GM12875 (cell line): ENCODE measurements at regions not wholly inside any gene's neighbourhood (a gene's known extent, or its start where the extent isn't known, plus 50 kb on each side); places are given as distances from the start of the nearest gene placed in this dataset.

Source experiments
- H3K4me3 ChIP-seq: one replicate; pipeline ENCODE4 v1.5.1; 2011; ENCODE audit warnings: low read depth, low read length, control low read depth
- TF ChIP-seq, protein P1 (sequence below): IDR thresholded peaks from 2 replicates; pipeline ENCODE4 v1.5.1; 2011; ENCODE audit warnings: low read depth, mild to moderate bottlenecking, control low read depth, inconsistent platforms, low read length, moderate library complexity, borderline replicate concordance; ENCODE audit not compliant: insufficient read depth

DNA sequence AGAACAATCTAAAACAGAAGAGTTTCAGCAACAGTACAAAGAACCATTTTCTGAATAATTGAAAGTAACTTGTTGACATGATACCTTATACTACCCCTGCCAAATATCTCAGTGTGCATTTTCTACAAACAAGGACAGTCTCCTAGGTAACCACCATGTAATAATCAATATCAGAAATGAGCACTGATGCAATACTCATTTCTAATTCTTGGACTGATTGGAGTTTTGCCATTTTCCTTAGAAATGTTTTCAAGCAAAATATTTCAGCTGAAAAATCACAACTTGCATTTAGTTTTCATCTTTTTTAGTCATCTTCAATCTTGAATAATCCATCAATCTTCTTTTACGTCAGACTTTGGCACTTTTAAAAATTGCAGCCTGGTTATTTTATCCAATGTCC is 420.2 kb downstream of the CDC14C start:
- H3K4me3 ChIP-seq, result no peak overlapping the region
- TF ChIP-seq, protein P1, sequence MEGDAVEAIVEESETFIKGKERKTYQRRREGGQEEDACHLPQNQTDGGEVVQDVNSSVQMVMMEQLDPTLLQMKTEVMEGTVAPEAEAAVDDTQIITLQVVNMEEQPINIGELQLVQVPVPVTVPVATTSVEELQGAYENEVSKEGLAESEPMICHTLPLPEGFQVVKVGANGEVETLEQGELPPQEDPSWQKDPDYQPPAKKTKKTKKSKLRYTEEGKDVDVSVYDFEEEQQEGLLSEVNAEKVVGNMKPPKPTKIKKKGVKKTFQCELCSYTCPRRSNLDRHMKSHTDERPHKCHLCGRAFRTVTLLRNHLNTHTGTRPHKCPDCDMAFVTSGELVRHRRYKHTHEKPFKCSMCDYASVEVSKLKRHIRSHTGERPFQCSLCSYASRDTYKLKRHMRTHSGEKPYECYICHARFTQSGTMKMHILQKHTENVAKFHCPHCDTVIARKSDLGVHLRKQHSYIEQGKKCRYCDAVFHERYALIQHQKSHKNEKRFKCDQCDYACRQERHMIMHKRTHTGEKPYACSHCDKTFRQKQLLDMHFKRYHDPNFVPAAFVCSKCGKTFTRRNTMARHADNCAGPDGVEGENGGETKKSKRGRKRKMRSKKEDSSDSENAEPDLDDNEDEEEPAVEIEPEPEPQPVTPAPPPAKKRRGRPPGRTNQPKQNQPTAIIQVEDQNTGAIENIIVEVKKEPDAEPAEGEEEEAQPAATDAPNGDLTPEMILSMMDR, result no peak

DNA sequence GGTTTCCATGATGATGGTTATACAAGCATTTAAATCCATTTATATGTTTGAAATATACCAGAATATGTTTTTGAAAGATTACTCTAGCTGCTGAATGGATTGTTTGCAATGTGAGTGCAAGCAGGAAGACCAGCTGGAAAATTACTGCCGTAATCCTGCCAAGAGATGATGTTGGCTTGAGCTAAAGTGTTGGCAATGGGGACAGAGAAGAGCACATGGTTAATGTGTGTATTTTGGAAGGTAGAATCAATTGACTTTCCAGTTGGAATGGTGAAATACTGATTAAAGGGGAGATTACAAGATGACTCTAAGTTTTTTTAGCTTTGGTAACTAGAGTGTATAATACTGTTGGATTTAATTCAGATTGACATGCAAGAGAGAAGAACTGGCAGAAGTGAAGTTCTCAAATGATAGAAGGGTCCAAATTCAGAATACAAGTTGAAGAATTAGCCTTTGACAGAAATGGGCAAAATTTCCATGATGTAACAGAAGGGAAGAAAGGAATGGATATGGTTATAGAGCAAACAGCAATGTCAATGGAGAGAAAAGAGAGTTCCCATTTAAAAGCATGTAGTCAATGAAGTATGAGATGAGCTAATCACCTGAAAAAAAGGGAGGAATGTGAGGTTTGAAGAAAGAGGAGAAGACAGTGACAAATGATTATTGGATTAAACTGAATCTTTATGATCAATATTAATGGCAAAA is 422.0 kb downstream of the CDC14C start:
- no peak overlapping the region for H3K4me3 ChIP-seq

DNA sequence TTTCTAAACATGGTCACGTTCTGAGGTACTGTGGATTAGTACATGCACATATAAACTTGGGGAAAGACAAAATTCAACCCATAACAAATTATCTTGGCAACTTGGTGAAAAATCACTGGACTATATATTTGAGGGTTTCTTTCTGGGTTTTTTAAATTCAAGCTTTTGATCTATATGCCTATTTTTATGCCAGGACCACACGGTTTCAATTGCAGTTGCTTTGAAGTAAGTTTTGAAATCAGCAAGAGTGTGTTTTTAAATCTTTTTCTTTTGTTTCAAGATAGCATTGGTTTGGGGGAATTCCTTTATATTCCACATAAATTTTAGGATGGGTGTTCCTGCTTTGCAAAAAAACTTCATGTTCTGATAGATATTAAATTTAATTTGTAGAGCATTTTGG is 406.4 kb upstream of the VWC2 start:
- H3K4me3 ChIP-seq, result no peak overlapping the region
- TF ChIP-seq, protein P1, result no peak

More for the DNA sequence above, 422.0 kb downstream of the CDC14C start:
- TF ChIP-seq, protein P1, result no peak

DNA sequence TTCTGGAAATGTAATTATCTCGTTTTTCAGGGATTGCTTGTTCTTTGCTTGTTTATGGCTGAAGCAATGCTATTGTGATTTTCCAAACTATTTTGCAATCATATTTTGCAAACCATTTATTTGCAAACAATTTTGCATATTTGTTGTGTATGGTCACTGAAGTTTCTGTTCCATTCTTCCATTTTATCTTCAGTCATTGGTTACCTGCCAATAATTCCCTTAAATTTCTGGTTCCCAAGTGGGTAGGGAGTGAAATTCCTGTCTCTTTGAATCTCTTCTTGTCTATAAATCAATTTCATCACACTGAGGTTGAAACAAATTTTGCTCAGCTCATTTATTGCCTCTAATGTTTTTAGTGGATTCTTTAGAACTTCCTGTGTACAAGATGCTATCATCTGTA is 401.7 kb upstream of the VWC2 start:
- TF ChIP-seq, protein P1, result no peak

DNA sequence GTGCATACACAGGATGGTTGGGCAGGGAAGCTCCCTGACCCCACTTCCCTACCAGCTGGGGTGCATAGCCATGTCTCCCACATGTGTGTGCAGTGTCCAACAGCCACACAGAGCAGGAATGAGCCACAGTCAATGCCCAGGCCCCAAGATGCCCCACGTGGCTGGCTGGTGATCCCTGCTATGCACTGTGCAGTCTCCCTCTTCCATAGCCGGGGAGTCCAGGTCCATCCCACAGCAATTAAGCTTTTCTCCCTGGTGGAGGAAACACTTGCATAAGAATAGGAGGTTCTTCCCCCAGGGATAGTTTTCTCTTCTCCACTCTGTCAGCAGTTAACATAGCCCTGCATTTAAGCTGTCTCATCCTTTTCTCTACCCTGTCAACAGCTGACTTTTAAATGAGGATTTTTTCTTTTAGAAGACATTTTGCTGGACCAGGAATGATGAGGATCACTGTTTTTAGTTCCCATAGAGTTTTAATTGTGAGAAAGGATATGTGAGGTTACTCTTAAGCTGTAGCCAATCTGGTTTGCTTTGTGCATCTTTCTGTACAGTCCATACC is 396.5 kb upstream of the VWC2 start:
- no peak overlapping the region for H3K4me3 ChIP-seq
- TF ChIP-seq, protein P1, result no peak

More for the DNA sequence above, 401.7 kb upstream of the VWC2 start:
- no peak overlapping the region for H3K4me3 ChIP-seq

DNA sequence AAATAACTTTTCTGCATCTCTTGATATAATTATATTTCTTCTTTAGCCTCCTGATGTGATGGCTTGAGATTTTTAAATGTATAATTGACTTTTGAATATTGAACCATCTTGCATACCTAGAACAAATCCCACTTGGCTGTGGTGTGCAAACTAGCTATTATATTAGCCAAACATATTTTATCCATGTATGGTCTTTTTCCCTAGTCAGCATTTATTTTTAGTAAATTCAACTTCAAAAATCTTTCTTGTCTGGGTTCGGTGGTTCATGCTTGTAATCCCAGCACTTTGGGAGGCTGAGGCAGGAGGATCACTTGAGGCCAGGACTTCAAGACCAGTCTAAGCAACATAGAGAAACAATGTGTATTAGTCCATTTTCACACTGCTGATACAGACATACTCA is 386.6 kb upstream of the VWC2 start:
- H3K4me3 ChIP-seq, result no peak overlapping the region
- TF ChIP-seq, protein P1, result no peak

DNA sequence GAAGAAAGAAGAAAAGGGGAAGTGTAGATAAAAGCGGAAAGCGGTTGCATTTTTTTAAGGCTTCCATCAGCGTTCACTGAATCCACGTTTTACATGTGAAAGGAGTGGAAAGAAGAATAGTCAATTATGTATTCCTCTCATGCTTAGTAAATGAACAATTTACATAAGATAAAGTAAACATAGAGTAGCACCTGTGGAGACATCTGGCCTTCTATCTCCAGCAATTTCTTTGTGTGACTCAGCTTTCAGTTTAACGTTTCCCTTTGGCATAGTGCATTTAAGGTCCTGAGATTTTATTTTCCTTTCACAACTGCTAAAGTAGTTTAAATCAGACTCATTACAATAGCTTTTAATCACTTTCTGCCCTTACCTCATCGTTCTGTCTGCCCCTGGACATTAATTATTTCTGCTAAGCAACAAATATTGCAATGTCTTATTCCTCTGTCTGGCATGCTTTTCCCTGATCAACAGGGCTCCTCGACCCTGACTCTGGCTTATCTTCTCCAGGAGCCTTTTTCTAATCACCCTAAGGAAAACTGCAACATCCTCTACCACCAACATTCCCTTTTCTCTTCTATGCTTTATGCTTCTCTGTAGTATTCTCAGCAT is 383.5 kb upstream of the VWC2 start:
- TF ChIP-seq, protein P1, result no peak
- no peak overlapping the region for H3K4me3 ChIP-seq
